ENCODE measurements at regions not wholly inside any gene's neighbourhood (a gene's known extent, or its start where the extent isn't known, plus 50 kb on each side); places are given as distances from the start of the nearest gene placed in this dataset.

DNA sequence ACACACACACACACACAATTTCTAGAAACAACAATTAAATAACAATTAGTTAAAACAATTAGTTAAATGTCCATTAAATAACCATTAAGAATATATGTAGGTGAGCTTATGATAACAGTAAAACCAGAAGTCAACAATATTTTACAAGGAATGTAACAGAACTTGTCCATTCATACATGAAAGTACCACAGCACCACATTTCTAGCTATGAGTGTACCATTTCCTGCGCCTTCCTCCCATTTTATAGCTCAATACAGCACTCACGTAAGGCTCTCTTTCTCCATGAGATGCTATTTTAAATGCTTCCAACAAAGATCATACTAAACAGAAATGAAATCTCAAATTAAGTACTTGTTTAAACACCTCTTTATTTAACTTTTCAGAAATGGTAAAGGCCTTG is 367.3 kb upstream of the ZWINT start:
- DNase-seq, result no peak

DNA sequence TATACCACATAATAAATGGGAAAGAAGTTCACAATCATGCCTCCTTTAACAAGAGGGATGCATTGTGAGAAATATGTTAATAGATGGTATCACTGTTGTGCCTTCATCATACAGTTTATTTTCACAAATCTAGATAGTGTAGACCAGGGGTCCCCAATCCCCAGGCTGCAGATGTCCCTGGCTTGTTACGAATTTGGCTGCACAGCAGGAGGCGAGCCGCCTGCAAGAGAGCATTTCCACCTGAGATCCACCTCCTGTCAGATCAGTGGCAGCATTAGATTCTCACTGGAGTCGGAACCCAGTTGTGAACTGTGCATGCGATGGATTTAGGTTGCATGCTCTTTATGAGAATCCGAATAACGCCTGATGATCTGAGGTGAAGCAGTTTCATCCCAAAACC is 361.9 kb upstream of the ZWINT start:
- no peak for DNase-seq

GRCh38 chr10:56715262-56715661 is 354.2 kb upstream of the ZWINT start:
- DNase-seq, result no peak

- no peak for DNase-seq
Observed at GRCh38 chr10:56698506-56698905, 337.4 kb upstream of the ZWINT start.

DNA sequence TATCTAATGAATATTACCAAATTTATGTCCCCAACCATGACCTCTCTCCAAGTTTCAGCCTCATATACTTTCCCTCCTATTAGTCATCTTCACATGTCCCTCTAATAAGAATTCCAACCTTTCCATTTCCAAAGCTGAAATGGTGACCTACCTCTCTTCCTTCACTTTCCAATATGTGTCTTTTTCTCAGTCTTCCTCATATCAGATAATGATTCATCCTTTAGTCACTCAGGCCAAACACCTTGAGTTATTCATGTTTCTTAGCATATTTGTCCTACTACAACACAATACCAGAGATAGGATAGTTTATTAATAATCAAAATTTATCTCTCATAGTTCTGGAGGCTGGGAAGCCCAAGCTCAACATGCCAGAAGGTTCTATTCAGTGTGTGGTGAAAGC is 318.5 kb upstream of the ZWINT start:
- DNase-seq, result no peak

- no peak for DNase-seq
Observed at GRCh38 chr10:56662765-56663447, 301.8 kb upstream of the ZWINT start.

GRCh38 chr10:56653289-56653688 is 292.2 kb upstream of the ZWINT start:
- no peak for DNase-seq

- no peak for DNase-seq
Observed at GRCh38 chr10:56646329-56647111, 285.5 kb upstream of the ZWINT start.

GRCh38 chr10:56633876-56634452 is 272.9 kb upstream of the ZWINT start:
- no peak for DNase-seq

DNA sequence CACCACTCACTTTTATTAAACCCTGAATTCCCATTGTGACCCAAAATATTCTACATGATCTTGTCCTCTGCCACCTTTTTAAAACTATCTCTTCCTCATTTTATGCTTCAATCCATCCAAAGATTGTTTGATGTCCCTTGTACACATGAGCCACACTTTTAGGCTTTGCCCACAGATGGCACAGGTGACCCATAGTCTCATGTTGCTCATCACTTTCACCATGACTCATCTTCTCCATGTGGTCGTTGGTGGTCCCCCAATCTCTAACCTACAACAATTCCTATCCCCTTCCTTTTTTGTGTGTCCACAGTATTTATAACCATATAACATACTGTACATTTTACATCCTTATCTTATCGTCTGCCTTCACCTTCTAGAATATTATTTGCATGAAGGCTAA is 271.5 kb upstream of the ZWINT start:
- DNase-seq, result no peak

DNA sequence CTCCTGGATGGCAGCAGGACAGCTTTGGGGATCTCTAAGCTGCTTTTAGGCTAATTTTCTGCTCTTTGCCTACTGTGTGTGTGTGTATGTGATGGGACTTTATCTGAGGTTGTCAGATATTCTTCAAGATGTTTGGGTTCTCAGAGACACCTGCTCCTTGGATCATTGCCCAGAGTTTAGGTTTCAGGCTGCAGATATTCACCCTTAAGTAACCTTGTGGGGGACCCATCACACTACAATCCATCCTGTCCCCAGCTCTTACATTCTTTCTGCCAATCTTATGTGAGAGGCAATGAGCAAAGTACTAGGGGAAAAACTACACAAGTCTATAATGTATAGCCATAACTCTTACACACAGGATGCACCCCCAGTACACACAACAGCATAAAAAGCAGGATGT is 263.0 kb upstream of the ZWINT start:
- DNase-seq, result no peak

DNA sequence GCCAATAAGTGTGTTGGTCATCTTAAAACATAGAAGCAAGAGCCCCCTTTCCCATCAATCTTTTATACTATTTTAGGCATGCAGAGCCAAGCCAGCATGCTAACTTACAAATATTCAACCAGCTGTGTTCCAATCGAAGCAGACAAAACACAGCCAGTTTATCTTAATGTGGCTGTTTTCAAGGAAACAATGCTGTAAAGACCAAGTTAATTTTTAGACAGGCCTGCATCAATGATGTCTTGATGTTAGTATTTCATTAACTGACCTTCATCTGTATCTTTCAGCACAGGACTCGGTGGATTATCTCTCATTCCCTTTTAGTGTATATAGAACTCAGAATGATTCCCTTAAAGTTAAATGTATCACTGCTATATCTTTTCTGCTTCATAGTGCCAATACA is 262.0 kb upstream of the ZWINT start:
- DNase-seq, result no peak

- DNase-seq, result no peak
Observed at GRCh38 chr10:56622335-56622973, 261.4 kb upstream of the ZWINT start.

DNA sequence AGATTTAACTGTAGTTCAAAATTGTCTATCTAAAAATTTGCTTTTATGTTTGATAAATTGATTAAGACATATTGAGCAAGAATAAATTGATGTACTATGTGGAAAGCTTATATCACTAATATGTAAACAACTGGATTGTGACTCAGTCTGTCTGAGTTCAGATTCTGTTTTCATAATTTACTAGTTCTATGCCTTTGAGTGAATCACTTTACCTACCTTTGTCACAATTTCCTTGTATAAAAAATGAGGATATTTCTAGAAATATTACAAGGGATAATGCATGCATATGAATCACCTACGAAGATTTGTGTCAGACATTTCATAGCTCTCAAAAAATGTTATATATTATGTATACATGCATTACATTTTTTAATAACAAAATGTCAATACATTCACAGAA is 245.1 kb upstream of the ZWINT start:
- no peak for DNase-seq

DNA sequence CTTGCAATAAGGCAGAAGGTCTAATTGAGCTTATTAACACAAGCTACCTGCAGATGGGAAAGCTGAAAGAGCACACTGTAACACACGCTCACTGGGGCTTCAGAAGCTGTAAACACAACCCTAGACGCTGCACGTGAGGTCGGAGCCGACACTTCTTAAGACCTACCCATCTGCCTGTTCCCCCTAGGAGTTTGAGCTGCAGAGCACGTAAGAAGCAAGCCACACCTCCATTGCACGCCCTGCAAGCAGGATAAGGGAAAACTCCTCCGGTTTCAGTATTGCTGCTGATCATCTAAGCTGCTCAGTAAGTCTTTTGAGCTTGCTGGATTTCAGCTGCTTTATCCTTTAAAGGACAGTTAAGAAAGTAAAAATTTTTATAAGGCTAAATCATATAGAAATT is 244.0 kb upstream of the ZWINT start:
- no peak for DNase-seq

DNA sequence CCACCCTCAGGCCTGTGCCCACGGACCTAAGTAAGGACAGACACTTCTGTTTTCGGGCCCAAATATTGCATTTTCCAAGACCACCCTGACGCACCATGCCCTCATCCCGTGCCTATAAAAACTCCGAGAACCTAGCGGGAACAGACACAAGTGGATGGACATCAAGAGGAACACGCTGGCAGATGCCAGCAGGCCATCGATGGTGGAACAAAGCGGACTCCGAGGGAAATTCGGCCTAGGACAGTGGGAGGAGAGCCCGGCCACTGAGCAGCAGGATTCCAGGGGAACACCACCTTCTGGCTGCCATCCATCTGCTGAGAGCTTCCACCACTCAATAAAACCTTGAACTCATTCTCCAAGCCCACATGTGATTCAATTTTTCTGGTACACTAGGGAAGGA is 243.6 kb upstream of the ZWINT start:
- no peak for DNase-seq

- no peak for DNase-seq
Observed at GRCh38 chr10:56599201-56599600, 238.1 kb upstream of the ZWINT start.

- no peak for DNase-seq
Observed at GRCh38 chr10:56596257-56596656, 235.2 kb upstream of the ZWINT start.

DNA sequence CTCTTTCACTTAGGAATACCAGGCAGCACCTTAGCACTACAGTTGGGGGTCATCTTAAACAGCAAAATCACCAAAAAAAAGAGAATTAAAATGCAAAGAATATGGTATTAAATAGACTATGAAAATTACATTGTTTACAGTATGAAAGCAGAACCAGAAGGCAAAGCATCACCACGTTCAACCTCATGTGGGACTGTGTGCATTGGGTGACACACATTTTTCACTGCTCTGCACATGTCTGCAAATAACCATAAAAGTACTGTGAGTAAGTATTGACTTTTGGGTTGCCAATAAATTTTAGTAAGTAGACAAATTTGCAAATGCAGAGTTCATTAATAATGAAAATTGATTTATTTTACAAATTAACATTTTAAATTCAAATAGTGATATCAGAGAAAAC is 232.1 kb upstream of the ZWINT start:
- DNase-seq, result no peak

GRCh38 chr10:56586461-56586891 is 225.4 kb upstream of the ZWINT start:
- DNase-seq, result no peak

- DNase-seq, result no peak
Observed at GRCh38 chr10:56585447-56586171, 224.6 kb upstream of the ZWINT start.

DNA sequence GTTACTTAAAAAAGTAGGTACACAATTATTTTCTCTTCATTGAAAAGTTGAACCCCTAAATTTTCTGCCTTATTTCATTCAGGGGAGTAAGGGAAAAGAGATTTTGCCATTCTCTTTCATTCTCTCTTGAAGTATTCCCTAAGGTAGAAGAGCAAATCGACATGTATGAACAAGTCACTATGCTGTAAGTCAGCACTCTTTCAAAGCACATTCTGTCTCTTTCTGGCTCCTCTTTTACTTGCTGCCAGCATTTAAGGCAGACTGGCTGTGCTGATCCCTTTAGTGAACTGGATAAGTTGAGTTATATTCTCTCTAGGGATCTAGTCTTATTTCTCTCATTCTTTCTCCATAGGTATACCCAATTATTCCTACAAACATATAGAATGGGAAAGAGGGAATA is 222.3 kb upstream of the ZWINT start:
- DNase-seq, result no peak

DNA sequence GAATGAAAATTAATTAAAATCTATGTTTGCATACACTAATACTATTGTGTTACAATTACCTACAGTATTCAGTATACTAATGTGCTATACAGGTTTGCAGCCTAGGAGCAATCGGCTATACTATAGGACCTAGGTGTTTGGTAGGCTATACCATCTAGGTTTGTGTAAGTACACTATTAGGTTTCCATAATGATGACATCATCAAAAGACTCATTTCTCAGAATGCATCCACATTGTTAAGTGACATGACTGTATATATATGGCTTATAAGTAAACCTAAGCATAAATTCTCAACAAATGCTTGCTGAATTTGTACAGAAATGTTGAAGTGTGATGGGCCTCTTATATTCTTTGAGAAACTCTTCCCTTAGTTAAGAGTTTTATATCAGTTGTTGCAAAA is 206.5 kb upstream of the ZWINT start:
- no peak for DNase-seq

Data from effector CD4-positive, alpha-beta T cell (primary cell).